Glomerular endothelial cell (primary cell): ENCODE measurements at regions not wholly inside any gene's neighbourhood (a gene's known extent, or its start where the extent isn't known, plus 50 kb on each side); places are given as distances from the start of the nearest gene placed in this dataset.
"Not testable (repeated sequence)": the region's sequence is repeated elsewhere in the genome, so short reads cannot be mapped to it uniquely, and the experiment has no call there.

ENCODE experiments used
- DNase-seq: peaks from one replicate; pipeline ENCODE4 v3.0.0-alpha.2; 2011; ENCODE audit warnings: low read depth, low spot score; ENCODE audit errors: extremely low read depth

DNA sequence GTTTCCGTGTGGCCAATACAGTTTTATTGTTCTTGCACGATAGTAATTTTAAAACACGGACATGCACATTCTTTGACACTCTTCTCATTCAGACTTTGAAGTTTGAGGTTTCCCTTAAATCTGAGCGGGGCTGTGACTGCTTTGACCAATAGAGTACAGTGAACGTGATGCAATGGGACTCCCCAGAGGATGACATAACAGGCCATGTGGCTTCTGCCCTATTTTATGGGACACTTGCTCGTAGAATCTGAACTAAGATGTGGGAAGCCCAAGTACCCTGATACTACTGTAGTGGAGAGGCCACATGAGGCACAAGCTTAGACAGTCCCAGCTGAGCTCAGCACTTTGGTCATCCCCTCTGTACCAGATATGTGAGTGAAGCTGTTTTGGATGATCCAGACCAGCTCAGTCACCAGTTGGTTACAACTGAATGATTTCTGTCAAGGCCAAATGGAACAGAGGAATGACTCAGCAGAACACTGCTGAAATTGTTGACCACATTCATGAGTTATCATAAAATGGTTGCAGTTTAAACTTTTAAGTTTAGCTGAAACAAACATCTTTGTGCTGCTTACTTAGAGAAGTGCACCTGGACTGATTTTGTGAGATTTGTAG lies 279.4 kb downstream of the RFPL4B start:
- DNase-seq: no peak

DNA sequence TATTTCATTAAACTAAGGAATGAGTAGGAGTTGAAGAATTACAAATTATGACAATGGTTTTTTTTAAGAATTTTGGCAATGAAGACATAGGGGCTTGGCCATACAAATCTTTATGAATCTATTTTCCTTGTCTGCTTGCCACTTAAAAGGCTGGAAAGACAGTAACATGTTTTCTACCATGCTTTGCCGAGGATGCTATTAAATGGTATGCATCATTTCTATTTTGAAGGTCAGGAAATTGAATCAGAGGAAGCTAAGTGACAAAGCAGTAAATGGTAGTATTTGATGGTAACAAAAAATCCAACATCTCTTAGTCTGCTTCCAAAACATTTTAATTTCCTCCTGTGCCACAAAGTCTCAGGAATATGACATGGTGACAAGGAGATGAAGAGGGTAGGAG lies 287.2 kb downstream of the RFPL4B start:
- DNase-seq: no peak

DNA sequence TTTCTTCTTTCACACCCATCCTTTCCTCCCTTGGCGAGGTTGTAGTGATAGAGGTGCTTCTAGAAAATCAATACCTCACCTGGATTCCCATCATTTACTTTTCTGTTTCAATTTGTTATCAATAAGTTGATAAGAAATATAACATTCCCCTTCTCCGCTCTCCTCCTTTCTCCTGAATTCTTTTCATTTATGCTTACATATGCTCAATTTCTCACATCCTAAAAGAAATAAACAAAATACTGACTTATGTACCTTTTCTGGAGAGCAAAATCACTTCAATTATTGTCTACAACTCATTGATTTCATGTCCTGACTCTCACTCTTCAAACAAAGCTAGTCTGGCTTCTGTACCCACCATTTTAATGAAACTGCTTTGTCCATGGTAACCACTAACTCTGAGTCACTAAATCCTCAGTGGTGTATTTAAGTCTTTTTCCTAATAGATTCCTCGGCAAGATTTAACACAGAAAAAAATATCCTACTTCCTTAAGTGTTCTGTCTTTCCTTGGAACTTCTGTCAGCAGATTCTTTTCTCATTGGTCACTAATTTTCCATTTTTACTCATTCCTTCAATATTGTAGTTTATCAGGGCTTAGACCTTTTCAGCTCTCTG lies 289.6 kb downstream of the RFPL4B start:
- no peak for DNase-seq

DNA sequence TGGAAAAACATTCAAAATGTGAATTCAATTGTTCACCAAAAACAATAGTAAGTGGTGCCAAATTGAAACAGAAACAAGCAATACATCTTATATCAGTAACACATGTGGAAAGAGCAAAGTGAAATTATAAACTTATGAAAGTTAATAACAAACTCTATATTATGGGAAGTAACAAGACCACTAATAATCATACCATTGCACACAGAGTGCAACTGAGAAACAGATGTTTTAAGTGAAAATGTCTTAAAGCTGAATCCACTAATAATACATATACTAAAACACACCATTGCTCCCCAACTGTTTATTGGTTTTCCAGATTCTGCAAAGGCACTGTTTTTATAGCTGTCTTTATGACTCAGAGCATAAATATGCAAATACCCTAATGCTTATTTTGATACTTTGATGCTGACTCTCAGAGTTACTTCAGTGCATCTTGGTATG lies 292.3 kb downstream of the RFPL4B start:
- no peak for DNase-seq

DNA sequence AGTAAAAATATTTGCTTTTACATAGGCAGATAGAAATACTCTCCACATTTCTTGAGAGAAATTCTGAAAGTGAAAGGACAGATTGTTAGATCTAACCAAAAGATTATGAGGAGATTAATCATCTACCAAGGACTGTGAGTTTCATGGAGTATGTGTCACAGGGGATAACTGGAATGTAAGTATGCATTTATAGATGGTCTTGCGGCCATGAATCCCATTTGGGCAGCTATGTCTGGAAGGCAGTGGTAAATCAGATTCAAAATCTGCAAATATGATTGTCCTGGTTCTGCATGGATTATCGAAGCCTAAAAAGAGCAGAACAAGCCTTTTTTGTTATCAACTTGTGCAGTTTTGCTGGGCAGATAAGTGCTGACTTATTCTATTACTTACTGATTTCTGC lies 293.8 kb downstream of the RFPL4B start:
- no peak for DNase-seq

DNA sequence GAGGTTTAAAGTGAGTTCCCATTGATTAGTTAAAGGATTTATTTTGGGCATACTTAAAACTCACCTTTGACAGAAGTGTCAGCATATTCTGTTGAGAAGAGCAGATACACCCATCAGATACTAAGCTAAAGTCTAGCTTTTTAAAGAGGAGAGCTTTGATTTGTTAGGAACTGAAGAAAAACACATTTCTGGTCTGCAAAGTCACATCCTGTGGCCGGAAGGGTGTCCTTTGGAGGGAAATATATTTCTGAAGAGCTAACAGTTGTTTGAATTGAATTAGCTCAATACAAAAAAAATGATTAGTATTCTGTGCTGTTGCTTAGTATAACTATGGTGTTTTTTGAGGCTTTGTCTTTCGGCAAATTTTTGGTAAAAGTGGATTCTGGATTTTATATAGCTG lies 302.7 kb downstream of the RFPL4B start:
- peak; percentile 31 for DNase-seq

DNA sequence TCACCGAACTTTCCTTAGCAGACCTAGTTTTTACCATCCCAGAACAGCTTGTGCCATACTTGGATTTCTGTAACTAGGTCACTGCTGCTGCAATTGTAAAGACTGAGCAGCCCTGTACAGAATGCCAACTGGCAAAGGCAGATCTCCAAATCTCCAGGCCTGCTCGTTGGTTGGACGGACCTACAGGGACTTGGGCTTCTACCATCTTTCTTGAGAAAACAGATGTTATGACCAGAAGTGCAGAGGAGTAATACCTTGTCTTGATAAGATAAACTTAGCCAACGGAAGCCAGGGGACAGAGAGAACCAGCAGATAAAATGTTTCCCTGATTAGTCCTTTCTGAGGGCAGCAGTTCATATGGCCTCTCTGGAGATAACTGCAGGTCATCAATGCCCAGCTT lies 304.1 kb downstream of the RFPL4B start:
- no peak for DNase-seq

DNA sequence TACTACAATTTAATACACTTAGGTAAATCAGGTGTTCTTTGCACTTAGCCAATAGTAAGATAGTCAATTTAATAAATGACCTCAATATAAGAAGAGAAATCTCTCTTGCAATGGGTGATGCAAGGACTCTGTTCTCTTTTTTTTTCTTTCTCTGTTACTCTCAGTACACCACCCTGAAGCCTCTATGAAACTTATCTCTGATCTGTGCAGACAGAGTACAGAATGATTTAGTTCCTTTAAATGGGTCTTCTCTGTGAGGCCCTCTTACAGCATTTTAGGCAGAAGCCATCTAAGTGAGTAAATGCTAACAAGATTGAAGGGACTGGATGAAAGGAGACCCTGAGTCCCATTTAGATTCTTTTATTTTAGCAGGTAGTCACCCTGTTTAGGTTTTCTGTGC lies 312.8 kb downstream of the RFPL4B start:
- no peak for DNase-seq

DNA sequence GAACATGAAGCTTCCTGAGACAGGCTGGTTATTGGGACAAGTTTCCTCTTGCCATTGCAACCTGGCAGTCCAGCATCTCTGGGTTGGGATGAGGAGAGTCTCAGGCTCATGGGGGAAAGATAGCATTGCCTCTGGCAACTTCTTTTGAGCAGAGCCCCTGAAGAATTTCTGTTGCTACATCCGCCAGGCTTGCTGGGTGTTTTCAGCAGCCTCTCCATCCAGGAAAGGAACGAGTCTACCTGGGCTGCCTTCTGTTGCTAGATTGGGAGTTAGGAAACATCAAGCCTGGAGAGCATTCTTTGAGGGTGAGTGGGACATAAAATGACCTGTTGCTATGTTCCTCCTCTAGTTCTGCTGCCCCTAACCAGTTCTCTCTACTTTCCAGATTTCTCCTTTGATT lies 313.5 kb downstream of the RFPL4B start:
- DNase-seq: no peak

DNA sequence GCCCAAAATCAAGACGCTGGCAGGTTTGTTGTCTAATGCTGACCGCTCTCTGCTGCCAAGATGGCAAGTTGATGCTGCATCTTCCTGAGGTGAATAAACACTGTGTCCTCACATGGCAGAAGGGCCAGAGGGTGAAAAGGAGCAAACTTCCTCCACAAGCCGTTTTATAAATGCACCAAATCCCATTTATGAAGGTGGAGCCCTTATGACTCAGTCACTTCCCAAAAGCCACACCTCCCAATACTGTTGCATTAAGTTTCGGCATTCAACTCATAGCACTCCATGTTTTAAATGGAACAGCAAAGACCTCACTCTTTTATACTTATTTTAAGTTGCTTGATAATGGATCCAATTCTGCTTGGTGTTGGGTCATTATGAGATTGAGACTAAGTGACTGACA lies 316.6 kb downstream of the RFPL4B start:
- no peak for DNase-seq

DNA sequence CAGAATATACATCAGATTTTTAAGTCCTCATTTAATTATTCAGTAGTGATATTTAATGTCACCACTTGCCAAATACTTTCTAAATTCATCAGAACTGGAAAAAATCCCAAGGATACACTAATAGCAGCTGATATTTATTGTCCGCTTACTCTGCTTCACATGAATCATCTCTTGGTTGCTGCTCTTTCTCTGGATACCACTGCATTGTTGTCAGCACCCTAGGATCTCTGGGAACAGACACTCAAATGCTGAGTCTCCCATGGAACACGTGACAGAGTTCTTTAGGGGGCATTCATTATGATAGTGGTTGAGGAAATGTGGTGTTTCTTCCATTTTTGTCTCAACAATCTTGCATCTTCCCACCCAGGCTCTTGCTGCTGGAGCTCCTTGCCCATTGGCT lies 318.0 kb downstream of the RFPL4B start:
- DNase-seq: no peak

DNA sequence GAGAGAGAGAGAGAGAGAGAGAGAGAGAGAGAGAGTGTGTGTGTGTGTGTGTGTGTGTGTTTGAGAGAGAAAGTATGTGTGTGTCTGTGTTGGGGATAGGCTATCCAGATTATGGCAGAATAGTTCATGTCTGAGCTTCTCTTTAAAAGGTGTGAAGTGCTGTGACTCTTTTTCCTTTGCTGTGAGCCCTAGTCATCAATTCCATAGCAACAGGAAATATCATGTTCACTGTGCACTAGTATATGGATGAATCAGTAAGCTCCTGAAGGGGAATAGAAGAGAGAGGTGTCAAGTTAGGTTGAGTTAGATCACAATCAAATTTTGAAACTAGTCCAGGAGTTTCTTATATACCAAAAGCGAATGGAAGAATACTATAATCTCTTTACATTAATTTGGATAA lies 318.7 kb downstream of the RFPL4B start:
- DNase-seq: no peak

DNA sequence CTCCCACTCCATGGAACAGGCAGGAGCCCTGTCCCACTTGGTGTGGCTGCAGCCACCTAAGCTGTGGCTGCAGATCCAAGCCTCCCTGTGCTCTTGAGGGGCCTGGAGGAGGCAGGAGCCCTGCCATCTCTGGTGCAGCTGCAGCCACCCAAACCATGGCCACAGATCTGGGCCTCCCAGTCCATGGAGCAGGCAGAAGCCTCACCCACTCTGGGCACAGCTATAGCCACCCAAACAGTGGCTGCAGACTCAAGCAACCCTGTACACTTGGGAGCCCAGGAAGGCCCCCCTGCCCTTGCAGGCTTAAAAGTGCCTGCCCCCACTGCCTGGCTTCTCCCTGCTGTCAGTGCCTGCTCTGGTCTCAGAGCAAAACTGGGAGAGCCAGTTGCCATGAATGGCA lies 320.3 kb downstream of the RFPL4B start:
- no peak for DNase-seq

DNA sequence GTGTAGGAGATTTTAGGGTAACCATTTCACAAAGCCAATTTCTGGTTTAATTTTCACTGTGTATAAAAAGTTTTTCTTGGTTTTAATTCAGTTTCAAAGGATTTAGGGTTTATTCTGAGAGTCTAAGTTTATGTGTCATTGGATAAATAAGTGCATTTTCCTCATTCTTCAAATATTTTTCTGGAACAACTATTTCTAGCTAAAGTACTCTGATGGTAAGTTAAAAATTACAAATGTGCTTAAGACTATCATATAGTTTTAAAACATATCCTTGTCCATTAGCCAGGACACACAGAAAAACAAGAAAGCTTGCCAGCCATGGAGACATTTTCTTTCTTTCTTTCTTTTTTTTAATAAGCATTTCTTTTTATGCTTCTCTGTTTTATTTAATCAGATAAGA lies 333.0 kb downstream of the RFPL4B start:
- no peak for DNase-seq

DNA sequence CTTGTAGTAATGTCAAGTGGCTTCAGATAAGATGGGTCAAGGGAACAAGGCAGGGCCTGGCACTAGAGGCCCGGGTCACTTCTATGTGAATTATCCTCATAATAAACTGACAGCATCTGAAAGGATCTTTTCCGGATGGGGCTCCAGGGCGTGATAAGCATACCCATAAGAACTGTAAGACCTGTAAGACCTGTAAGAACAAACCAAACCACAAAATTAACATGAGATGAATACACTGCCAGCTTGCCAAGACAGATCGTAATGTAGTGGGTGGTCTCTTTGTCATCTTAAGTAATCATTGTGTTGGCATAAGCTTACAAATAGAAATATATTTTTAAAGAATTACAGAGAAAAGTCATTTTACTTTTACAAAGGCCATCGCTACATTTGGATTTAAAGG lies 334.9 kb downstream of the RFPL4B start:
- no peak for DNase-seq

DNA sequence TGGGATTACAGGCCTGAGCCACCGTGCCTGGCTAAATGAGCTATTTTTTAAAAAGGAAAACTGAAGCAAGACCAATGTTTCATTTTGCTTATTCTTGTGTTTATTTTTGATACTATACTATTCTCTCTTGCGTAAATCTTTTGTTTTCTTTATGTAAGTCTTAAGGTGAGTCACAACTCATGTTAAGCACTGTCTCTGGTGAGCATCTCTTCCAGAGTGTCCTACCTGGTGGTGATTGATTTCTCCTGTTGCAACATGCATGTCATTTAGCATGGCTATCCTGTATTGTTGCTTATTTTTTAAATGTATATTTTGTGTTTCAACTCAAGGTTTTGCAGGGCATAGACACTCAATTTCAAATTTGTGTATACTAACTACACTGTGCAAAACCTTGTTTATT lies 336.0 kb downstream of the RFPL4B start:
- DNase-seq: no peak

DNA sequence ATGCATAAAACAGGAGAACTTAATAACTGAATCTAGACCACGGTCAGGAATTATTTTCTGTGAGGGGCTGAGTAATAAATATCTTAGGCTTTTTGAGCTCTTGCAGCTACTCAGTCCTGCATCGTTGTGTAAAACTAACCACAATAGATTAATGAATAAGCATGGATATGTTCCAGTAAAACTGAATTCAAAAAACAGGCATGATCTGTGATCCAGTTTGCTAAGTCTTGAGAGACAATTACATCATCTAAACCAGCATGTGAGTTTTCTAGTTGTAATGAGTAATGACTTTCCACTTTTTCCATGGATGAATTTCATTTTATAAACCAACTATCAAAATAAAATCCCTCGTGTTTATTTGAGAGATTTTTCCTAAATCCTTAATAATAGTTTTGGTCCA lies 336.8 kb downstream of the RFPL4B start:
- DNase-seq: no peak

DNA sequence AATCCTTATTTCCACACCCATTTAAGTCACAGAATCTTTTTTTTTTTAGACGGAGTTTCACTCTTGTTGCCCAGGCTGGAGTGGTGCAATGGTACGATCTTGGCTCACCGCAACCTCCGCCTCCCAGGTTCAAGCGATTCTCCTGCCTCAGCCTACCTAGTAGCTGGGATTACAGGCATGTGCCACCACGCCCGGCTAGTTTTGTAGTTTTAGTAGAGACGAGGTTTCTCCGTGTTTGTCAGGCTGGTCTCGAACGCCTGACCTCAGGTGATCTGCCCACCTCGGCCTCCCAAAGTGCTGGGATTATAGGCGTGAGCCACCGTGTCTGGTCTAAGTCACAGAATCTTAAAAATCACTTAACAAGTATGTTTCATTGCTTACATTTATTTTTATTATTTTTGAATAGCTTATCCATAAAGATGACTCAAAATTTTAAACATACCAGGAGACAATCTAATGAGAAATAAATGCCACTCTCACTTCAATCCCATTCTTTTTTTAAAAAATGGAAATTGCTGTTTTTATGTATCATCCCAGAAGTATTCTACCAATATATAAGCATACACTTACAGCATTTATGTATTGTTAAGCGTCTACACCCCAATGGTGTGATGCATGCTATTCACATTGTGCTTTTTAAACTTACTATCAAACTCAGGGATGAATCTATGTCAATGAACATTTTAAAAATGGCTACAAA lies 338.5 kb downstream of the RFPL4B start:
- DNase-seq: not testable (repeated sequence)

DNA sequence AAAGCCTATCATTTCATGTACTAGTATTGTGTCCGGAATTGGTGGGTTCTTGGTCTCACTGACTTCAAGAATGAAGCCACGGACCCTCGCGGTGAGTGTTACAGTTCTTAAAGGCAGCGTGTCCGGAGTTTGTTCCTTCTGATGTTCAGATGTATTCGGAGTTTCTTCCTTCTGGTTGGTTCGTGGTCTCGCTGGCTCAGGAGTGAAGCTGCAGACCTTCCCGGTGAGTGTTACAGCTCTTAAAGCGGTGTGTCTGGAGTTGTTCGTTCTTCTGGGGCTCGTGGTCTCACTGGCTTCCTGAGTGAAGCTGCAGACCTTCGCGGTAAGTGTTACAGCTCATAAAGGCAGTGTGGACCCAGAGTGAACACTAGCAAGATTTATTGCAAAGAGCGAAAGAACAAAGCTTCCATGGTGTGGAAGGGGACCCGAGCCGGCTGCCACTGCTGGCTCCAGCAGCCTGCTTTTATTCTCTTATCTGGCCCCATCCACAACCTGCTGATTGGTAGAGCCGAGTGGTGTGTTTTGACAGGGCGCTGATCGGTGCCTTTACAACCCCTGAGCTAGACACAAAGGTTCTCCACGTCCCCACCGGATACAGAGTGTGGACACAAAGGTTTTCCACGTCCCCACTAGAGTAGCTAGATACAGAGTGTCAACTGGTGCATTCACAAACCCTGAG lies 341.5 kb downstream of the RFPL4B start:
- not testable (repeated sequence) for DNase-seq

DNA sequence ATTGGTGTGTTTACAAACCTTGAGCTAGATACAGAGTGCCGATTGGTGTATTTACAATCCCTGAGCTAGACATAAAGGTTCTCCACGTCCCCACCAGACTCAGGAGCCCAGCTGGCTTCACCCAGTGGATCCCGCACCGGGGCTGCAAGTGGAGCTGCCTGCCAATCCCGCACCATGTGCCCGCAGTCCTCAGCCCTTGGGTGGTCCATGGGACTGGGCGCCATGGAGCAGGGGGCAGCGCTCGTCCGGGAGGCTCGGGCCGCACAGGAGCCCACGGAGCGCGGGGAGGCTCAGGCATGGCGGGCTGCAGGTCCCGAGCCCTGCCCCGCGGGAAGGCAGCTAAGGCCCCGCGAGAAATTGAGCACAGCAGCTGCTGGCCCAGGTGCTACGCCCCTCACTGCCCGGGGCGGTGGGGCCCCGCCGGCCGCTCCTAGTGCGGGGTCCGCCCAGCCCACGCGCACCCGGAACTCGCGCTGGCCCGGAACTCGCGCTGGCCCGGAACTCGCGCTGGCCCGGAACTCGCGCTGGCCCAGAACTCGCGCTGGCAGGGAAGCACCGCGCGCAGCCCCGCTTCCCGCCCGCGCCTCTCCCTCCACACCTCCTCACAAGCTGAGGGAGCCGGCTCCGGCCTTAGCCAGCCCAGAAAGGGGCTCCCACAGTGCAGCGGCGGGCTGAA lies 342.2 kb downstream of the RFPL4B start:
- DNase-seq: not testable (repeated sequence)

DNA sequence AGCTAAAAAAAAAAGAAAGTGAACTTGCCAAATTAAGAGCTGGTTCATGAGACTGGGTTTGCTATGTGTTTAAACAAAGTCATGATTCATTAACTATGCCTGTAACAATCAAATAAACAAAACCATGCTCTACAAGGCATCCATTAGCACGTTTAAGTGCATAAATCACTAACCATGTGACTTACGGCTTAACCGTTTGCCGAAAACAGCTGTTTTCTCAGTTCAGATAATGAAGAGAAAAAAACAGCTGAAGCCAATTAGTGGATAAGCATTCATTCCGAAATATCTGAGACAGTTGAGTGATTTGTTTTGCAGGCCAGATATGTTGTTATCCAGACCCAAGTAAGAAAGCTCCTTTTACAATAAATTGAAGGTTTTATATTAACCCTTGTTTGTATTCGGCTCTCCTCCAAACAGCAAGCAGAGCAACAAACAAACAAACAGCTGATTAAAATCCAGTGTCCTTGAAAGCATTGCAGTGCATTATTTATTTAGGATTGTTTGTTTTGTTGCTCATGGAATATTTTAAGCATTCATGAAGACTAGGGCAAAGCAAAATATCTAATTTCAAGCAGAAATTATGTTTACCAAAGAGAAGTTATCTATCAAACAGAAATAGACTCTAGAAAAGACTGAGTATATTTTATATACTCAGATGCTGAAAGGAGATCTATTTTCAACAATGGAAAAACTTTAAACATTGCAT lies 343.5 kb downstream of the RFPL4B start:
- DNase-seq: no peak
